ENCODE measurements at regions not wholly inside any gene's neighbourhood (a gene's known extent, or its start where the extent isn't known, plus 50 kb on each side); places are given as distances from the start of the nearest gene placed in this dataset.

DNA sequence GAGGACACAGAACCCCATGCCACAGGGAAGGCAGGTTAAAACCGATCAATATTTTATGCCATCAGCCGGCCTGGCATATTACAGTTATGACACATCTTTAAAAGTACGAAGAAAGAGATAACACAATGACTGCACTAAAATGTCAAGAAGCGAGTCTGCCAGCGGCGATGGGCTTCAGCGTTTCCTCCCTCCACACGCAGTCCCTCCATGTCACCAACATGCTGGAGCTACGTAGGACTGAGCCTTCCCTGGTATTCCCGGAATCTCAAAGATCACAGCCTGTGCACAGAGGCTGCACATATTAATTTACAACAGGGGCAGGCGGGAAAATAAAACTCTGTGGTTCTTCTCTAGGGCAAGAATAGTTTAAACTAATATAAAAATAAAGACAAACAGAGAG lies 257.7 kb downstream of the IRX1 start:
- Histone ChIP-seq H3K9me3 (ENCODE audit: insufficient read depth, low read depth, low read length) (no peaks in the 10 kb centered on the region), H3K4me1 (ENCODE audit: insufficient read depth, low read length) (no peaks in the 10 kb centered on the region), H3K36me3 (ENCODE audit: insufficient read depth, low read depth, low read length) (no peaks in the 10 kb centered on the region), H3K27ac (ENCODE audit: low read length) (no peak overlapping the region), H3K4me3 (ENCODE audit: low read length) (no peak overlapping the region), H3K9ac (ENCODE audit: low read depth, low read length) (no peak overlapping the region), H3K27me3 (ENCODE audit: insufficient read depth, low read length) (no peaks in the 10 kb centered on the region)

DNA sequence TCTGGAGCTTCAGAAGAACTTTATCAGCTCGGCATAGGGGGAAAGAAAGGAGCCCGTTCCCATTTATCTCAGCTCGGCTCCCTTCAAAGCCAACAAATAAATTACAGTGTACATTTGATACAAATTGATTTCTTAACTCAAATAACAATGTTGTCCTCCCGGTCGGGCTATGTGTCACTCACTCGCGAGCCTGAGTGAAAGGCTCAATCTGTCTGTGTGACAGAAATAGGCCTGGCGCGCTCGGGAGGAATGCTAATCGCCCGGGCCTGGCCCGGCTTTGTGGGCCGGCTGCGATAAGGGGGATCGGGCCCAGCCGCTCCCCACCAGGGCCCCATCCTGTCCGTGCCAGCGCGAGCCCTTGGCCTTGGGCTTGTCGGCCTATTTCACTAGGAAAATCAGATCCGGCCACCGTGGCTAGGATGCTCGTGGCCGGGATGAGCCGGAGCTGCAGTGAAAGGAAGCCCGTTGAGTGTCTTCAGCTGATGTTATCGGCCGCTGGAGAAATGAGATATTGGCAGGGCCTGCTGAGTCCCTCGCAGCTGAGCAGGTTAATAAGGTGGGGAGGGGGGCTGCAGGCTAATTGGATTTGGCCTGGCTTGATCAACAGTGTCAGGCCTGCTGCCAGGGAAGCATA lies 258.7 kb downstream of the IRX1 start:
- no peak overlapping the region for H3K9ac ChIP-seq (ENCODE audit: low read depth, low read length)
- no peak overlapping the region for H3K27ac ChIP-seq (ENCODE audit: low read length)
- no peaks in the 10 kb centered on the region for H3K36me3 ChIP-seq (ENCODE audit: insufficient read depth, low read depth, low read length)
- no peak overlapping the region for H3K4me3 ChIP-seq (ENCODE audit: low read length)
- no peaks in the 10 kb centered on the region for H3K4me1 ChIP-seq (ENCODE audit: insufficient read depth, low read length)
- no peaks in the 10 kb centered on the region for H3K9me3 ChIP-seq (ENCODE audit: insufficient read depth, low read depth, low read length)
- H3K27me3 ChIP-seq (ENCODE audit: insufficient read depth, low read length) = no peaks in the 10 kb centered on the region

DNA sequence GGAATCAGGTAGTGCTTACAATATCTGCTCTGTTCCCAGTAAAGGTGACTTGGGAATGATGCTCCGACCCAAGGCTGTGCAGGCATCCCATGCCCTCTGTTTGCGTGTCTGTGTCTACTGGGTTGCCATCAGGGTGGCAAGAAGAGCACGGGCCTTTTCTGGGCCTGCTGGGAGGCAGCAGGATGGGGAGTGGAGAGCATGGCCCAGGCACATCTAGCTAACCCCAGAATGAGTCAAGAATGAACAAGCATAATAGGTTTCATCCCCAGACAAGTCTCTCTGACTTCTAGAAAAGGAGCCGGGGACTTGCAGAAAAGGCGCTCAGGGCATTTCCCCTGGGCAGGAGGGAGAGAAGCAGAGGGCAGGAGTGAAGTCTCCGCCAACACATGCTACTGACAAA lies 260.4 kb downstream of the IRX1 start:
- no peaks in the 10 kb centered on the region for H3K9me3 ChIP-seq (ENCODE audit: insufficient read depth, low read depth, low read length)
- H3K27me3 ChIP-seq (ENCODE audit: insufficient read depth, low read length) = no peaks in the 10 kb centered on the region
- no peak overlapping the region for H3K4me3 ChIP-seq (ENCODE audit: low read length)
- H3K36me3 ChIP-seq (ENCODE audit: insufficient read depth, low read depth, low read length) = no peaks in the 10 kb centered on the region
- no peak overlapping the region for H3K27ac ChIP-seq (ENCODE audit: low read length)
- H3K9ac ChIP-seq (ENCODE audit: low read depth, low read length) = no peak overlapping the region
- H3K4me1 ChIP-seq (ENCODE audit: insufficient read depth, low read length) = no peaks in the 10 kb centered on the region

DNA sequence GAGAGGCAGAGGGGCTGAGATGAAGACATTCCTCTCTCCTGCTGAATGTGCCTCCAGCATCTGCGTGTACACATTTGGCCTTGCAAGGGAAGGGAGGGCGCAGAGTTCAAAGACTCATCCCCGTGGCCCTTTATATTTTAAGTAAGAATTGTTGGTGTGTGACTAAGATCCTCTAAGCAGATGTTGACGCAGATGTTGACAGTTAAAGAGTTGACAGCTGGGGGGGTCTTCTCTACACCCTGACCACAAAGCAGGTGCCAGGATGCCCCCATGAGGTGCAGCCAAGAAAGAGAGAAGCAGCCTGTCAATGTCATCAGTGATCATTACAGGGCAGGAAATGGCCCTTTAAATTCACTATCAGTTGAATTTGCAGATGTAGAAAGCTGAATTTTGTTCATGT lies 262.9 kb downstream of the IRX1 start:
- H3K36me3 ChIP-seq (ENCODE audit: insufficient read depth, low read depth, low read length) = no peaks in the 10 kb centered on the region
- no peak overlapping the region for H3K4me3 ChIP-seq (ENCODE audit: low read length)
- no peaks in the 10 kb centered on the region for H3K4me1 ChIP-seq (ENCODE audit: insufficient read depth, low read length)
- no peak overlapping the region for H3K27ac ChIP-seq (ENCODE audit: low read length)
- no peaks in the 10 kb centered on the region for H3K27me3 ChIP-seq (ENCODE audit: insufficient read depth, low read length)
- no peaks in the 10 kb centered on the region; the same call in 1 of the 2 replicates for H3K9me3 ChIP-seq (ENCODE audit: insufficient read depth, low read depth, low read length)
- no peak overlapping the region for H3K9ac ChIP-seq (ENCODE audit: low read depth, low read length)

DNA sequence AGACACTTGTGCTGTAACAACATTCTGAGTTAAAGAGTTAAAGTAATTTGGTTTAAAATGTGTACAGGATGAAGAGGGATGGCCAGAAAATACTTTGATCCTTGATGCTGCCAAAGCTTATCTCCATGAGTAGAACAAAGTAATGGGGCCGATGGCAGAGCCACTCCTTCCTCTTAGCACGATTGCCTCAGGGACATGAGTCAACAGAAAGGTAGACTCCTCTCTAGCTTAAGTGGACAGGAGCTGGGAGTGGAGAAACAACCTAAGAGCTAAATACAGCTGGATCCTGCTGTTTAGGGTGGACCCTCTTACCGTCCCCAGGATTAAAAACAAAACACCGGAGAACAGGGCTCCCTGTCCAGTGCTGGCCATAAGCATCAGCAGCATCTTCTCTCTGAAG lies 267.3 kb downstream of the IRX1 start:
- H3K4me3 ChIP-seq (ENCODE audit: low read length) = no peak overlapping the region
- no peaks in the 10 kb centered on the region; the same call in 1 of the 2 replicates for H3K4me1 ChIP-seq (ENCODE audit: insufficient read depth, low read length)
- no peaks in the 10 kb centered on the region; the same call in 1 of the 2 replicates for H3K9me3 ChIP-seq (ENCODE audit: insufficient read depth, low read depth, low read length)
- no peaks in the 10 kb centered on the region for H3K27me3 ChIP-seq (ENCODE audit: insufficient read depth, low read length)
- H3K36me3 ChIP-seq (ENCODE audit: insufficient read depth, low read depth, low read length) = no peaks in the 10 kb centered on the region
- no peak overlapping the region for H3K27ac ChIP-seq (ENCODE audit: low read length)
- H3K9ac ChIP-seq (ENCODE audit: low read depth, low read length) = no peak overlapping the region

DNA sequence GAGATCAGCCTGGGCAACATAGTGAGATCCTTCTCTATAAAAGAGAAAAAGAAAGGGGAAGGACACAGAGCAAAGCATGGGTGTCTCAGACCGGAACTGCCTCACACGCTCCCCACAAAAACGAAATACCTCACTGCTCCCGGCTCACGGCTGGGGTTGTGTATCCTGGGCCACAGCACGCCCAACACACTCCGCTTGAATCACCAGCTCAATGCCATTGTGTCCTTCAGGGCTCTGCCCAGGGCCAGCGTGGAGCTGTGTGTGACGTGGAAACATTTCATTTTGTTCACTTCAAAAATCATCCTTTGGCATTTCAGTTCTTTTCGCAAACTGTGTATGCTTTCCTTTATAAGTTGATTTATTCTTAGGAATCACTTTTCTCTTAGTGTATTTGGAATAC lies 279.5 kb downstream of the IRX1 start:
- peaks cover 8% of the 10 kb centered on the region; the same call in 1 of the 2 replicates for H3K4me1 ChIP-seq (ENCODE audit: insufficient read depth, low read length)
- peaks cover 10% of the 10 kb centered on the region; the same call in 1 of the 2 replicates for H3K9me3 ChIP-seq (ENCODE audit: insufficient read depth, low read depth, low read length)
- H3K27ac ChIP-seq (ENCODE audit: low read length) = no peak overlapping the region
- H3K36me3 ChIP-seq (ENCODE audit: insufficient read depth, low read depth, low read length) = no peaks in the 10 kb centered on the region
- H3K27me3 ChIP-seq (ENCODE audit: insufficient read depth, low read length) = no peaks in the 10 kb centered on the region
- H3K4me3 ChIP-seq (ENCODE audit: low read length) = no peak overlapping the region
- H3K9ac ChIP-seq (ENCODE audit: low read depth, low read length) = no peak overlapping the region

DNA sequence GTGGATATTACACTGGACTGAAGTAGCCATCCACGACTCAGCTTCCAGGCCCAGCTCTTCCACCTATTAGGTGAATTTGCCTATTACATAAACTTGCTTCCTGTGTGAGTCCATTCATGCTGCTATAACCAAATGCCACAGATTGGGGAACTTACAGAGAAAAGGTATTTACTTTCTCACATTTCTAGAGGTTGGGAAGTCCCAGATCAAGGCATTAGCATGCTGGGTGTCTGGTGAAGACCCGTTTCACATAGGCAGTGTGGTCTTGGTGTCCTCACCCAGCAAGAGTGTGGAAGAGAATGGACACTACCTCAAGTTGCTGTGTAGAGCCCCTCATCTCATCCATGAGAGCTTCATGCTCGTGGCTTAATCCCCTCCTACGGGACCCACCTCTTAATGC lies 282.6 kb downstream of the IRX1 start:
- no peak overlapping the region for H3K27ac ChIP-seq (ENCODE audit: low read length)
- no peaks in the 10 kb centered on the region for H3K36me3 ChIP-seq (ENCODE audit: insufficient read depth, low read depth, low read length)
- H3K9me3 ChIP-seq (ENCODE audit: insufficient read depth, low read depth, low read length) = 0 out of 2 replicates have a peak, but pooled peaks cover 3% of the 10 kb centered on the region
- H3K9ac ChIP-seq (ENCODE audit: low read depth, low read length) = no peak overlapping the region
- H3K4me3 ChIP-seq (ENCODE audit: low read length) = no peak overlapping the region
- H3K27me3 ChIP-seq (ENCODE audit: insufficient read depth, low read length) = no peaks in the 10 kb centered on the region
- no peaks in the 10 kb centered on the region for H3K4me1 ChIP-seq (ENCODE audit: insufficient read depth, low read length)

DNA sequence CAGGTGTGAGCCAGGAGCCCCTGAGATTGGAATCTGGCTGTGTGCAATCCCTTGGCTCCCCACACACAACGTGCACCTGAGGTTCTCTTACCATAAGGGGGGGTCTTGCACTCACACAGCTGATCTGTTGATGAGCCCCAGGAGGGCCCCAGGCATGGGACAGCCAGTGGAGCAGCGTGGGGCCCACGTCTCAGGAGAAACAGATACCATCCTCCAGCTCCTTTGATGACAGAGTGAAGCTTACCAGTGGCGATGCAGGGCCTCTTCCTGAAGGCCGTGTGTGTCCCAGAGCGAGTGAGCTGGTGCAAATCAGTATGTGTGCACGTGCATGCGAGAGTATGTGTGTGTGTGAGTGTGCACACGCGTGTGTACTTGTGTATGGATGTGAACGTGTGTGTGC lies 287.4 kb downstream of the IRX1 start:
- H3K9ac ChIP-seq (ENCODE audit: low read depth, low read length) = no peak overlapping the region
- no peak overlapping the region for H3K27ac ChIP-seq (ENCODE audit: low read length)
- H3K27me3 ChIP-seq (ENCODE audit: insufficient read depth, low read length) = no peaks in the 10 kb centered on the region

DNA sequence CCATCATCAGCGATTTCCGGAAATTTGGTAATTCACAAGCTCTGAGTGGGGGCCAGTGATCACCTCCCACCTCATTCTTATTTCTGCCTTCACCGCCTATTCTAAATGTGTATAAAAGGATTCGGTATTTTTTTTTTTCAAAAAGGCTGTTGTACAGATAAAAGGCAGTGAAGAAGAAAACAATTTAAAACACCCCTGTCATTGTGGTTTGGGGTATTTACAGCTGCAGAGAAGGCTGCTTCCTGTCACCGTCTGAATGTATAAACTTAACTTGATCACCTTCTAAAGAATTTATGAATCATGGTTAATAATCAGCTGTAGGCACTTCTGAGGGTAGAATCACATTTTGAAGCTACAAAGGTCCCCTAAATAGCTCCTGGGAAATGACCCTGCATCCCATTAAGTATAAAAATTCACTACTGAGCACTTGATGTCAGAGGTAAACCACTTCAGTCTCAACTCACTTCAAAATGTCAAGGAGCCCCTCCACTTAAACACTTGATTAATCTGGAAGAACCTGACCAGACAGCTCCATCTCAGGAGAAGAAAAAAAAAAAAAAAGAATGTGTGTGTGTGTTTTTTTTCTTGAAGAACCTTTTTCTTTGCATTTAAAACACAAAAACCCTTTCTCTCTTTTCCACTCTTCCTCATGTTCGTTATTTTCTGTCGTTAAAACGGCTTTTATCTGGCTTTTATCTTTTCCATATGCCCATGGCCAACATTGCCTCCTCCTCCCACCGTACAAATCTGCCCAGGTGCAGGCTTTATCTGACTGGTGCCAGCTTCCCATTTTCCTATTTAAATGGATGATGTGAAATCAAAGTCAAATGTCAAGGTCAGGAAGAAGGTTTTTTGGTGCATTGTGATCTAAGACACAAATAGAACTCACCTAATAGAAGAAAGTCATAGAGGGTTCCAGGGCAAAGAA lies 291.2 kb downstream of the IRX1 start:
- Histone ChIP-seq H3K4me1 (ENCODE audit: insufficient read depth, low read length) (peaks cover 4% of the 10 kb centered on the region; the same call in 1 of the 2 replicates), H3K4me3 (ENCODE audit: low read length) (no peak overlapping the region), H3K9ac (ENCODE audit: low read depth, low read length) (no peak overlapping the region), H3K9me3 (ENCODE audit: insufficient read depth, low read depth, low read length) (no peaks in the 10 kb centered on the region), H3K36me3 (ENCODE audit: insufficient read depth, low read depth, low read length) (no peaks in the 10 kb centered on the region), H3K27me3 (ENCODE audit: insufficient read depth, low read length) (no peaks in the 10 kb centered on the region), H3K27ac (ENCODE audit: low read length) (no peak overlapping the region)

More for the DNA sequence above, 287.4 kb downstream of the IRX1 start:
- H3K9me3 ChIP-seq (ENCODE audit: insufficient read depth, low read depth, low read length) = no peaks in the 10 kb centered on the region
- H3K4me3 ChIP-seq (ENCODE audit: low read length) = no peak overlapping the region
- no peaks in the 10 kb centered on the region for H3K4me1 ChIP-seq (ENCODE audit: insufficient read depth, low read length)
- H3K36me3 ChIP-seq (ENCODE audit: insufficient read depth, low read depth, low read length) = no peaks in the 10 kb centered on the region

DNA sequence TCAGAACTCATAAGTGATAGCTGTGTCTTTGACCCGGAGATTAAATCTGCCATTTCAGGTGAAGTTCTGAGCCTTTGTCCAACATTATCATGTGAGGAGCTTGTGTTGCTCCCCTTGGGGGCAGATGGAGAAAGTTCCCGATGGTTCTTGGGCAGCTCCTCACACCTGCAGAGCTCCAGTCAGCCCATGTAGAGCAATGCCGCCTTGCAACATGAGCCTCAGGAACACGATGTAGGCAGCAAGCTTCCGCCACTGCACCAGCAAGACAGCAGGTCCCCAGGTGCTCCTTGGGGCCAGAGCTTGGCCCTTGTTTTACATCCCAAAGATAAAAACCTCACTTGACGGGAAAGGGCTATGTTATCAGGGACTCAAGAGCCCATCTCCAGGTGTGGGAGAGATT lies 292.7 kb downstream of the IRX1 start:
- H3K9ac ChIP-seq (ENCODE audit: low read depth, low read length) = no peak overlapping the region
- H3K4me3 ChIP-seq (ENCODE audit: low read length) = no peak overlapping the region
- no peaks in the 10 kb centered on the region for H3K27me3 ChIP-seq (ENCODE audit: insufficient read depth, low read length)
- no peak overlapping the region for H3K27ac ChIP-seq (ENCODE audit: low read length)
- no peaks in the 10 kb centered on the region for H3K36me3 ChIP-seq (ENCODE audit: insufficient read depth, low read depth, low read length)
- peaks cover 4% of the 10 kb centered on the region; the same call in 1 of the 2 replicates for H3K4me1 ChIP-seq (ENCODE audit: insufficient read depth, low read length)
- no peaks in the 10 kb centered on the region; the same call in 1 of the 2 replicates for H3K9me3 ChIP-seq (ENCODE audit: insufficient read depth, low read depth, low read length)

DNA sequence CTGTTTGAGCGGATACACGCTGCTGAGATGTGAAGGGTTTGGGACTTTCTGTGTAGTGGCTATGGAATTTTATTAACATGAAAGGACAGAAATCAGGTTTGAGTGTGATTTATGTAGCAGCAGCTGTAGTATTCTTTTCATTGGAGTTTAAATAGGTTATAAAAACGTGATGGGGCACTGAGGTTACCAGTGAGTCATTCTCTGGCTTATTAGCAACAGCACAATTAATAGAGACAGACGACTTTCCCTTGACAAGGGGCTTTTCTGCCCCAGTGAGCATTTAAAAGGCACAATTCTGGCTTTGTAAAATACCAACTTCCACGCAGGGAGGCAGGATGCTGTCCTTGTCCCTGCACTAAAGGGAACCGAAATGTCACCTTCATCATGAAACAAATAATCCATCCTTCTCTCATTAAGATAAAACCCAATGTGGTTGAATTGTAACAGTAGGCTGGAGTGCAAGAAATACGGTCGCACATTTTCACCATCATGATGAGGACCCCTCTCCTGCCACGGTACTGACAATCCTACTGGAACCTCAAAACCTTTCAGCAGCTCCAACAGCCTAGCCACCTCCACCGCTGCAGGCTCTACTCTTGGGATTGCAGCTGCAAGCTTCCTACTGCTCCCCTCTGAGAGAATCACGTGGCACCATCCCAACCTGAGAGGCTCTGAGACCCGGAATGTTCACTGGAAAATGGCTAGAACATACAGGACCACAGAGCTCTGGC lies 293.9 kb downstream of the IRX1 start:
- Histone ChIP-seq H3K4me1 (ENCODE audit: insufficient read depth, low read length) (peaks cover 4% of the 10 kb centered on the region; the same call in 1 of the 2 replicates), H3K9ac (ENCODE audit: low read depth, low read length) (no peak overlapping the region), H3K9me3 (ENCODE audit: insufficient read depth, low read depth, low read length) (no peaks in the 10 kb centered on the region; the same call in 1 of the 2 replicates), H3K4me3 (ENCODE audit: low read length) (no peak overlapping the region), H3K27me3 (ENCODE audit: insufficient read depth, low read length) (no peaks in the 10 kb centered on the region), H3K27ac (ENCODE audit: low read length) (no peak overlapping the region), H3K36me3 (ENCODE audit: insufficient read depth, low read depth, low read length) (no peaks in the 10 kb centered on the region)

All from iPS-20b (cell line).